Natural killer cell treated with Interleukin-12 subunit alpha and Interleukin-12 subunit beta and Interleukin-15 and Interleukin-18, amount 100 ng/mL, for 72 hours (primary cell): ENCODE measurements at regions not wholly inside any gene's neighbourhood (a gene's known extent, or its start where the extent isn't known, plus 50 kb on each side); places are given as distances from the start of the nearest gene placed in this dataset.

Source experiments
- ATAC-seq, 2 donors: fragments of 150-1000 bp; cut with Tn5 transposase in 1 of 2; sonication (Bioruptor Pico), chemical (Tn5 transposase) in 1 of 2; 2 replicates each; pipeline ENCODE4 v1.10.0; 2021
- DNase-seq: peaks from one replicate; pipeline ENCODE4 v3.0.0; 2022; ENCODE audit warnings: low spot score
- H3K27ac Mint-ChIP-seq, 2 donors: 1 replicate in 1 of 2; 2 replicates in 1 of 2; pipeline ENCODE4 v1.8.0; 2022; ENCODE audit warnings: mixed read lengths in 2 of 2, mild to moderate bottlenecking in 1 of 2, moderate library complexity in 1 of 2
- H3K27me3 Mint-ChIP-seq, 2 donors: 1 replicate in 1 of 2; 2 replicates in 1 of 2; pipeline ENCODE4 v1.8.0; 2022; ENCODE audit warnings: mixed read lengths in 2 of 2
- H3K36me3 Mint-ChIP-seq: one replicate; pipeline ENCODE4 v1.8.0; 2022; ENCODE audit warnings: mixed read lengths
- H3K4me1 Mint-ChIP-seq, 2 donors: 1 replicate in 1 of 2; 2 replicates in 1 of 2; pipeline ENCODE4 v1.8.0; 2022; ENCODE audit warnings: low read depth in 2 of 2, mixed read lengths in 2 of 2, mild to moderate bottlenecking in 1 of 2
- H3K4me3 Mint-ChIP-seq: one replicate; pipeline ENCODE4 v1.8.0; 2022; ENCODE audit warnings: mixed read lengths
- H3K9me3 Mint-ChIP-seq: 2 replicates; pipeline ENCODE4 v1.8.0; 2022; ENCODE audit warnings: mixed read lengths

- no peaks in the 10 kb centered on the region for H3K4me1 Mint-ChIP-seq
- H3K36me3 Mint-ChIP-seq: no peaks in the 10 kb centered on the region
- H3K9me3 Mint-ChIP-seq: peaks cover 9% of the 10 kb centered on the region
- H3K4me3 Mint-ChIP-seq: no peak overlapping the region
- H3K27me3 Mint-ChIP-seq: no peaks in the 10 kb centered on the region
- H3K27ac Mint-ChIP-seq: no peak overlapping the region
- no peak for ATAC-seq
- no peak for DNase-seq
Measured at GRCh38 chr3:157752956-157753786, 250.0 kb upstream of the VEPH1 start.

GRCh38 chr3:157752554-157752953 is 249.3 kb upstream of the VEPH1 start:
- H3K9me3 Mint-ChIP-seq: peaks cover 11% of the 10 kb centered on the region
- no peaks in the 10 kb centered on the region for H3K36me3 Mint-ChIP-seq
- H3K27me3 Mint-ChIP-seq: no peaks in the 10 kb centered on the region
- no peak overlapping the region for H3K27ac Mint-ChIP-seq
- ATAC-seq (no peak), DNase-seq (no peak)
- H3K4me3 Mint-ChIP-seq: no peak overlapping the region
- no peaks in the 10 kb centered on the region for H3K4me1 Mint-ChIP-seq

- H3K4me3 Mint-ChIP-seq: no peak overlapping the region
- H3K36me3 Mint-ChIP-seq: no peaks in the 10 kb centered on the region
- H3K27ac Mint-ChIP-seq: no peak overlapping the region
- no peaks in the 10 kb centered on the region for H3K27me3 Mint-ChIP-seq
- ATAC-seq (no peak), DNase-seq (no peak)
- peaks cover 13% of the 10 kb centered on the region for H3K9me3 Mint-ChIP-seq
- no peaks in the 10 kb centered on the region for H3K4me1 Mint-ChIP-seq
Measured at GRCh38 chr3:157751386-157751785, 248.2 kb upstream of the VEPH1 start.

GRCh38 chr3:157746391-157746790 is 243.2 kb upstream of the VEPH1 start:
- Mint-ChIP-seq H3K27me3 (no peaks in the 10 kb centered on the region), H3K4me3 (no peak overlapping the region), H3K36me3 (no peaks in the 10 kb centered on the region), H3K9me3 (peaks cover 22% of the 10 kb centered on the region), H3K27ac (no peak overlapping the region), H3K4me1 (no peaks in the 10 kb centered on the region)
- ATAC-seq (no peak), DNase-seq (no peak)

GRCh38 chr3:157741607-157742006 is 238.4 kb upstream of the VEPH1 start:
- Mint-ChIP-seq H3K27ac (no peak overlapping the region), H3K27me3 (no peaks in the 10 kb centered on the region), H3K4me1 (no peaks in the 10 kb centered on the region), H3K4me3 (no peak overlapping the region), H3K36me3 (no peaks in the 10 kb centered on the region), H3K9me3 (peaks cover 11% of the 10 kb centered on the region)
- no peak for ATAC-seq
- DNase-seq: no peak

GRCh38 chr3:157738441-157738840 is 235.2 kb upstream of the VEPH1 start:
- H3K4me3 Mint-ChIP-seq: no peak overlapping the region
- no peaks in the 10 kb centered on the region for H3K4me1 Mint-ChIP-seq
- DNase-seq (no peak), ATAC-seq (no peak)
- peaks cover 12% of the 10 kb centered on the region for H3K9me3 Mint-ChIP-seq
- H3K27ac Mint-ChIP-seq: no peak overlapping the region
- no peaks in the 10 kb centered on the region for H3K36me3 Mint-ChIP-seq
- no peaks in the 10 kb centered on the region for H3K27me3 Mint-ChIP-seq

- Mint-ChIP-seq H3K27me3 (no peaks in the 10 kb centered on the region), H3K27ac (no peak overlapping the region), H3K36me3 (peaks cover 6% of the 10 kb centered on the region), H3K4me3 (no peak overlapping the region), H3K9me3 (peaks cover 21% of the 10 kb centered on the region), H3K4me1 (no peaks in the 10 kb centered on the region)
- ATAC-seq: no peak
- no peak for DNase-seq
Measured at GRCh38 chr3:157718800-157719199, 215.6 kb upstream of the VEPH1 start.

- Mint-ChIP-seq H3K4me3 (no peak overlapping the region), H3K27me3 (no peaks in the 10 kb centered on the region), H3K4me1 (no peaks in the 10 kb centered on the region), H3K9me3 (peaks cover 13% of the 10 kb centered on the region), H3K36me3 (no peaks in the 10 kb centered on the region), H3K27ac (no peak overlapping the region)
- DNase-seq: no peak
- no peak for ATAC-seq
Measured at GRCh38 chr3:157713101-157713500, 209.9 kb upstream of the VEPH1 start.

- no peak overlapping the region for H3K27ac Mint-ChIP-seq
- H3K4me3 Mint-ChIP-seq: no peak overlapping the region
- ATAC-seq: no peak
- H3K4me1 Mint-ChIP-seq: no peaks in the 10 kb centered on the region
- H3K27me3 Mint-ChIP-seq: no peaks in the 10 kb centered on the region
- no peak for DNase-seq
- no peaks in the 10 kb centered on the region for H3K9me3 Mint-ChIP-seq
- no peaks in the 10 kb centered on the region for H3K36me3 Mint-ChIP-seq
Measured at GRCh38 chr3:157705258-157705657, 202.0 kb upstream of the VEPH1 start.

GRCh38 chr3:157700405-157700804 is 197.2 kb upstream of the VEPH1 start:
- ATAC-seq: no peak
- Mint-ChIP-seq H3K9me3 (peaks cover 9% of the 10 kb centered on the region), H3K27me3 (no peaks in the 10 kb centered on the region), H3K4me1 (no peaks in the 10 kb centered on the region), H3K36me3 (no peaks in the 10 kb centered on the region), H3K4me3 (no peak overlapping the region), H3K27ac (no peak overlapping the region)
- no peak for DNase-seq

- H3K27me3 Mint-ChIP-seq: no peaks in the 10 kb centered on the region
- H3K9me3 Mint-ChIP-seq: peaks cover 9% of the 10 kb centered on the region
- H3K36me3 Mint-ChIP-seq: no peaks in the 10 kb centered on the region
- DNase-seq (no peak), ATAC-seq (no peak)
- H3K4me1 Mint-ChIP-seq: no peaks in the 10 kb centered on the region
- no peak overlapping the region for H3K27ac Mint-ChIP-seq
- H3K4me3 Mint-ChIP-seq: no peak overlapping the region
Measured at GRCh38 chr3:157695586-157695985, 192.4 kb upstream of the VEPH1 start.

- peaks cover 9% of the 10 kb centered on the region for H3K9me3 Mint-ChIP-seq
- H3K4me1 Mint-ChIP-seq: no peaks in the 10 kb centered on the region
- DNase-seq (no peak), ATAC-seq (no peak)
- H3K36me3 Mint-ChIP-seq: no peaks in the 10 kb centered on the region
- H3K4me3 Mint-ChIP-seq: no peak overlapping the region
- H3K27me3 Mint-ChIP-seq: no peaks in the 10 kb centered on the region
- H3K27ac Mint-ChIP-seq: no peak overlapping the region
Measured at GRCh38 chr3:157695103-157695502, 191.9 kb upstream of the VEPH1 start.

- Mint-ChIP-seq H3K36me3 (no peaks in the 10 kb centered on the region), H3K27me3 (no peaks in the 10 kb centered on the region), H3K27ac (no peak overlapping the region), H3K4me3 (no peak overlapping the region), H3K9me3 (peaks cover 9% of the 10 kb centered on the region), H3K4me1 (no peaks in the 10 kb centered on the region)
- no peak for ATAC-seq
- no peak for DNase-seq
Measured at GRCh38 chr3:157693762-157694161, 190.5 kb upstream of the VEPH1 start.

- no peak overlapping the region for H3K4me3 Mint-ChIP-seq
- no peaks in the 10 kb centered on the region for H3K4me1 Mint-ChIP-seq
- H3K27me3 Mint-ChIP-seq: no peaks in the 10 kb centered on the region
- H3K9me3 Mint-ChIP-seq: peaks cover 15% of the 10 kb centered on the region
- H3K36me3 Mint-ChIP-seq: peaks cover 5% of the 10 kb centered on the region
- ATAC-seq: no peak
- no peak for DNase-seq
- H3K27ac Mint-ChIP-seq: no peak overlapping the region
Measured at GRCh38 chr3:157692468-157692867, 189.3 kb upstream of the VEPH1 start.

- peaks cover 18% of the 10 kb centered on the region for H3K9me3 Mint-ChIP-seq
- H3K27ac Mint-ChIP-seq: no peak overlapping the region
- no peaks in the 10 kb centered on the region for H3K4me1 Mint-ChIP-seq
- no peak for DNase-seq
- peaks cover 5% of the 10 kb centered on the region for H3K36me3 Mint-ChIP-seq
- ATAC-seq: no peak
- no peak overlapping the region for H3K4me3 Mint-ChIP-seq
- H3K27me3 Mint-ChIP-seq: no peaks in the 10 kb centered on the region
Measured at GRCh38 chr3:157683668-157684067, 180.5 kb upstream of the VEPH1 start.
